Kidney capillary endothelial cell (primary cell): ENCODE measurements at regions not wholly inside any gene's neighbourhood (a gene's known extent, or its start where the extent isn't known, plus 50 kb on each side); places are given as distances from the start of the nearest gene placed in this dataset.

Source experiments
- DNase-seq: peaks from one replicate; pipeline ENCODE4 v3.0.0-alpha.2; 2018; ENCODE audit warnings: low spot score

- DNase-seq = no peak
Observed at GRCh38 chrX:58051346-58051745, 141.1 kb upstream of the ZXDA start.

- DNase-seq = no peak
Observed at GRCh38 chrX:58044130-58044529, 133.9 kb upstream of the ZXDA start.

- DNase-seq = peak; percentile 26
Observed at GRCh38 chrX:58025979-58026378, 115.7 kb upstream of the ZXDA start.

- DNase-seq = no peak
Observed at GRCh38 chrX:57985951-57986350, 75.7 kb upstream of the ZXDA start.

GRCh38 chrX:57984620-57985019 lies 74.4 kb upstream of the ZXDA start:
- DNase-seq = no peak

- DNase-seq = no peak
Observed at GRCh38 chrX:57977992-57978391, 67.7 kb upstream of the ZXDA start.

GRCh38 chrX:57964975-57965374 lies 54.7 kb upstream of the ZXDA start:
- DNase-seq = no peak
